ENCODE measurements at regions not wholly inside any gene's neighbourhood (a gene's known extent, or its start where the extent isn't known, plus 50 kb on each side); places are given as distances from the start of the nearest gene placed in this dataset.

- TF ChIP-seq EP300 (IDR thresholded peaks at IDR 0.05) (no peak), CTCF (IDR thresholded peaks at IDR 0.05) (no peak)
Measured at GRCh38 chr10:118161461-118162246, 114.9 kb upstream of the RAB11FIP2 start.
